ENCODE measurements at regions not wholly inside any gene's neighbourhood (a gene's known extent, or its start where the extent isn't known, plus 50 kb on each side); places are given as distances from the start of the nearest gene placed in this dataset.

DNA sequence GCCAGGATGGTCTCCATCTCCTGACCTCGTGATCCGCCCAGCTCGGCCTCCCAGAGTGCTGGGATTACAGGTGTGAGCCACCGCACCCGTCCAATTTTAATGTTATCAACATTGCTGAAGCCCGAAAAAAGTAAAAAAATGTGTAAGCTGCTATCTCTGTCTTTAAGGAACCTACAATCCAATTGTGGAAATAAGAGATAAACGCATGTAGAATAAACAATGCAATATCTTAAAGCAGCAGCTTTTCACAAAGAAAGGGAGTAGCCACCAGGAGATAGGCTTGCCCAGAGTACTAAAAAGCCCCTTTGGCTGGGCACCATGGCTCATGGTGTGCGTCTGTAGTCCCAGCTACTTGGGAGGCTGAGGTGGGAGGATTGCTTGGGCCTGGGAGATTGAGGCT, 282.9 kb upstream of the LYZL1 start:
- H3K4me1 ChIP-seq (ENCODE audit: insufficient read depth, low read length) = no peaks in the 10 kb centered on the region
- FAIRE-seq = no peak

GRCh38 chr10:29007370-29007747, 281.5 kb upstream of the LYZL1 start:
- no peak overlapping the region for H2AFZ ChIP-seq (ENCODE audit: low read depth, low read length)
- no peaks in the 10 kb centered on the region for H3K36me3 ChIP-seq (ENCODE audit: insufficient read depth, low read length)
- no peak overlapping the region for H3K4me2 ChIP-seq (ENCODE audit: low read length)
- Mint-ChIP-seq H3K4me3 (ENCODE audit: unreplicated experiment) (no peak overlapping the region), H3K4me1 (ENCODE audit: low read depth, unreplicated experiment) (no peaks in the 10 kb centered on the region), H3K27me3 (ENCODE audit: low read depth, unreplicated experiment) (peaks cover 3% of the 10 kb centered on the region), H3K27ac (ENCODE audit: unreplicated experiment) (no peak overlapping the region), H3K36me3 (ENCODE audit: low read depth, unreplicated experiment) (peaks cover 2% of the 10 kb centered on the region), H3K9me3 (ENCODE audit: unreplicated experiment) (peaks cover 9% of the 10 kb centered on the region)
- H3K27me3 ChIP-seq (ENCODE audit: insufficient read depth, low read length) = no peaks in the 10 kb centered on the region
- no peaks in the 10 kb centered on the region for H4K20me1 ChIP-seq (ENCODE audit: insufficient read depth, low read length)
- H3K27ac ChIP-seq (ENCODE audit: low read depth, low read length) = no peak overlapping the region
- H3K4me3 ChIP-seq (ENCODE audit: insufficient read depth, low read depth, low read length) = no peak overlapping the region
- no peak for DNase-seq (ENCODE audit: low read depth)
- no peak for FAIRE-seq
- TF ChIP-seq EZH2 (IDR thresholded peaks at IDR 0.05; ENCODE audit: insufficient read depth, low read length) (no peak), CTCF (IDR thresholded peaks at IDR 0.05; ENCODE audit: insufficient read depth, low read depth, low read length) (no peak)
- no peaks in the 10 kb centered on the region for H3K9me3 ChIP-seq (ENCODE audit: insufficient read depth, low read depth, low read length)
- H3K9ac ChIP-seq (ENCODE audit: low read length) = no peak overlapping the region
- no peaks in the 10 kb centered on the region for H3K4me1 ChIP-seq (ENCODE audit: insufficient read depth, low read length)
- H3K79me2 ChIP-seq (ENCODE audit: insufficient read depth, low read length) = no peaks in the 10 kb centered on the region

More for the DNA sequence above, 282.9 kb upstream of the LYZL1 start:
- Mint-ChIP-seq H3K4me3 (ENCODE audit: unreplicated experiment) (no peak overlapping the region), H3K27me3 (ENCODE audit: low read depth, unreplicated experiment) (peaks cover 3% of the 10 kb centered on the region), H3K27ac (ENCODE audit: unreplicated experiment) (no peak overlapping the region), H3K4me1 (ENCODE audit: low read depth, unreplicated experiment) (no peaks in the 10 kb centered on the region), H3K9me3 (ENCODE audit: unreplicated experiment) (peaks cover 9% of the 10 kb centered on the region), H3K36me3 (ENCODE audit: low read depth, unreplicated experiment) (peaks cover 2% of the 10 kb centered on the region)
- H3K27me3 ChIP-seq (ENCODE audit: insufficient read depth, low read length) = no peaks in the 10 kb centered on the region
- no peaks in the 10 kb centered on the region for H3K36me3 ChIP-seq (ENCODE audit: insufficient read depth, low read length)
- H3K4me2 ChIP-seq (ENCODE audit: low read length) = no peak overlapping the region
- H4K20me1 ChIP-seq (ENCODE audit: insufficient read depth, low read length) = no peaks in the 10 kb centered on the region
- H3K79me2 ChIP-seq (ENCODE audit: insufficient read depth, low read length) = no peaks in the 10 kb centered on the region
- no peak overlapping the region for H3K27ac ChIP-seq (ENCODE audit: low read depth, low read length)
- TF ChIP-seq EZH2 (IDR thresholded peaks at IDR 0.05; ENCODE audit: insufficient read depth, low read length) (no peak), CTCF (IDR thresholded peaks at IDR 0.05; ENCODE audit: insufficient read depth, low read depth, low read length) (no peak)
- H2AFZ ChIP-seq (ENCODE audit: low read depth, low read length) = no peak overlapping the region
- no peak overlapping the region for H3K9ac ChIP-seq (ENCODE audit: low read length)
- DNase-seq (ENCODE audit: low read depth) = no peak
- H3K4me3 ChIP-seq (ENCODE audit: insufficient read depth, low read depth, low read length) = no peak overlapping the region
- no peaks in the 10 kb centered on the region for H3K9me3 ChIP-seq (ENCODE audit: insufficient read depth, low read depth, low read length)

DNA sequence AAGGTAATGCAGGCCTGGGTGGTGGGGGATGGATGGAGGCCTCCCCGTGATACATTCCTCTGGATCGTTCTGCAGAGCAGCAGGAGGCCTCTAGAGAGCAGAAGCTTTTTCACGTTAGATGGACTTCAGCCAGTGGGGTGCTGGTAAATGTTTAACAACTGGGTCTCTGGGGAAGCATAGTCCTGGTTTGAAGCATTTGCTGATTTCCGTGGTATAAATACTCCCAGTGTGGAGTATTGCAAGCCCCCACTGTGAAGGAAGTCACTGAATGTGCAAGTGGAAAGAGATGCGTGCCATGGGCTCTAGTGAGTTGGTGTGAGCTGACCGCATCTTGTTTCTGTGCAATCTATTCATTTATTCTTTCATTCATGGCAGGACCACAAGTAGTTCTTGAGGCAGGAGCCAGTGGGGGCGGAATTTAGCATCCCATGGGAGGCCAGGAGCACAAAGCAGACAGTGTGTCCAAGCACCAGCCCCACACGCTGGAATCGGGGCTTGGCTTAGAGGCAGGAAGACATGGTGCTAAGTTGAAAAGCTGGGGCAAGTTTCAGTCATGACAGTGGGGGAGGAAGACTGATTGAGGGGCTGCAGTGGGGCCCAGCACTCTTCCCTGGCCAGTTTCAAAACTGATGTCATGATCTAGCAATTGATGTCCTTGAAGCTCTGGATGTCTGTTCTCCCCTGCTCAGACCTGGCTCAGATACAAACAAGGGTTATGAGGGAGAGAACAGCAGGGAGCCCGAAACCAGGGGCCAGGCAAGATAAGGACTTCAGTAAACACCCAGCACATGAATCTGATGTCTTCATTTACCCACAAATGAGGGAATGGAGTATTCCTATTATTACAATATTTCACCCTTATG, 280.9 kb upstream of the LYZL1 start:
- peaks cover 3% of the 10 kb centered on the region for H3K27me3 Mint-ChIP-seq (ENCODE audit: low read depth, unreplicated experiment)
- H3K4me3 ChIP-seq (ENCODE audit: insufficient read depth, low read depth, low read length) = no peak overlapping the region
- no peak overlapping the region for H3K9ac ChIP-seq (ENCODE audit: low read length)
- H3K27ac Mint-ChIP-seq (ENCODE audit: unreplicated experiment) = no peak overlapping the region
- no peak overlapping the region for H3K4me3 Mint-ChIP-seq (ENCODE audit: unreplicated experiment)
- peak; percentile 51 for DNase-seq (ENCODE audit: low read depth)
- H3K9me3 Mint-ChIP-seq (ENCODE audit: unreplicated experiment) = peaks cover 9% of the 10 kb centered on the region
- no peaks in the 10 kb centered on the region for H3K4me1 Mint-ChIP-seq (ENCODE audit: low read depth, unreplicated experiment)
- FAIRE-seq = no peak
- H2AFZ ChIP-seq (ENCODE audit: low read depth, low read length) = peak overlapping the region; percentile 21
- H3K9me3 ChIP-seq (ENCODE audit: insufficient read depth, low read depth, low read length) = no peaks in the 10 kb centered on the region
- H3K79me2 ChIP-seq (ENCODE audit: insufficient read depth, low read length) = no peaks in the 10 kb centered on the region
- no peaks in the 10 kb centered on the region for H3K4me1 ChIP-seq (ENCODE audit: insufficient read depth, low read length)
- H3K27ac ChIP-seq (ENCODE audit: low read depth, low read length) = peak overlapping the region; percentile 19
- H3K4me2 ChIP-seq (ENCODE audit: low read length) = peak overlapping the region; percentile 53
- peaks cover 2% of the 10 kb centered on the region for H3K36me3 Mint-ChIP-seq (ENCODE audit: low read depth, unreplicated experiment)
- no peak for TF ChIP-seq EZH2 (IDR thresholded peaks at IDR 0.05; ENCODE audit: insufficient read depth, low read length)
- TF ChIP-seq CTCF (IDR thresholded peaks at IDR 0.05; ENCODE audit: insufficient read depth, low read depth, low read length) = no peak
- no peaks in the 10 kb centered on the region for H4K20me1 ChIP-seq (ENCODE audit: insufficient read depth, low read length)
- no peaks in the 10 kb centered on the region for H3K36me3 ChIP-seq (ENCODE audit: insufficient read depth, low read length)
- no peaks in the 10 kb centered on the region for H3K27me3 ChIP-seq (ENCODE audit: insufficient read depth, low read length)
